Left ventricle myocardium inferior (tissue), 1 donor: ENCODE measurements at regions not wholly inside any gene's neighbourhood (a gene's known extent, or its start where the extent isn't known, plus 50 kb on each side); places are given as distances from the start of the nearest gene placed in this dataset.

Experiments used
- DNase-seq: peaks from one replicate; pipeline ENCODE4 v3.0.0-alpha.2; 2020
- H3K27ac ChIP-seq: fragments of 200-600 bp; replicated peaks from 2 replicates; pipeline ENCODE4 v1.8.0; 2021
- H3K27me3 ChIP-seq: fragments of 200-600 bp; 2 replicates; pipeline ENCODE4 v1.8.0; 2021; ENCODE audit warnings: low read depth
- H3K36me3 ChIP-seq: fragments of 200-600 bp; 2 replicates; pipeline ENCODE4 v1.8.0; 2021
- H3K4me1 ChIP-seq: fragments of 200-600 bp; 2 replicates; pipeline ENCODE4 v1.8.0; 2021
- H3K4me3 ChIP-seq: fragments of 200-600 bp; 2 replicates; pipeline ENCODE4 v1.8.0; 2021; ENCODE audit warnings: mild to moderate bottlenecking, moderate library complexity
- H3K9me3 ChIP-seq: fragments of 200-600 bp; replicated peaks from 2 replicates; pipeline ENCODE4 v1.8.0; 2021
- intact Hi-C: fragments of 100-400 bp; cut with micrococcal nuclease; formaldehyde crosslinking; loops from one replicate; pipeline ENCODE4 v1.11.0; 2022
- TF ChIP-seq, protein P1 (sequence below): fragments of 200-600 bp; IDR thresholded peaks from 2 replicates; pipeline ENCODE4 v1.8.0; 2021; ENCODE audit warnings: antibody characterized with exemption, mild to moderate bottlenecking, borderline replicate concordance
- donor health status: DM: no; HTN: yes; CAD: no; lungs with severe emphysema.

GRCh38 chr7:108627476-108628051, 57.9 kb downstream of the DNAJB9 start:
- TF ChIP-seq, protein P1, sequence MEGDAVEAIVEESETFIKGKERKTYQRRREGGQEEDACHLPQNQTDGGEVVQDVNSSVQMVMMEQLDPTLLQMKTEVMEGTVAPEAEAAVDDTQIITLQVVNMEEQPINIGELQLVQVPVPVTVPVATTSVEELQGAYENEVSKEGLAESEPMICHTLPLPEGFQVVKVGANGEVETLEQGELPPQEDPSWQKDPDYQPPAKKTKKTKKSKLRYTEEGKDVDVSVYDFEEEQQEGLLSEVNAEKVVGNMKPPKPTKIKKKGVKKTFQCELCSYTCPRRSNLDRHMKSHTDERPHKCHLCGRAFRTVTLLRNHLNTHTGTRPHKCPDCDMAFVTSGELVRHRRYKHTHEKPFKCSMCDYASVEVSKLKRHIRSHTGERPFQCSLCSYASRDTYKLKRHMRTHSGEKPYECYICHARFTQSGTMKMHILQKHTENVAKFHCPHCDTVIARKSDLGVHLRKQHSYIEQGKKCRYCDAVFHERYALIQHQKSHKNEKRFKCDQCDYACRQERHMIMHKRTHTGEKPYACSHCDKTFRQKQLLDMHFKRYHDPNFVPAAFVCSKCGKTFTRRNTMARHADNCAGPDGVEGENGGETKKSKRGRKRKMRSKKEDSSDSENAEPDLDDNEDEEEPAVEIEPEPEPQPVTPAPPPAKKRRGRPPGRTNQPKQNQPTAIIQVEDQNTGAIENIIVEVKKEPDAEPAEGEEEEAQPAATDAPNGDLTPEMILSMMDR: no peak
- Histone ChIP-seq H3K4me3 (no peak overlapping the region), H3K36me3 (no peaks in the 10 kb centered on the region), H3K9me3 (no peaks in the 10 kb centered on the region), H3K27me3 (peaks cover 9% of the 10 kb centered on the region), H3K27ac (no peak overlapping the region), H3K4me1 (peaks cover 11% of the 10 kb centered on the region)
- no peak for DNase-seq
- intact Hi-C loops: no loop called here

DNA sequence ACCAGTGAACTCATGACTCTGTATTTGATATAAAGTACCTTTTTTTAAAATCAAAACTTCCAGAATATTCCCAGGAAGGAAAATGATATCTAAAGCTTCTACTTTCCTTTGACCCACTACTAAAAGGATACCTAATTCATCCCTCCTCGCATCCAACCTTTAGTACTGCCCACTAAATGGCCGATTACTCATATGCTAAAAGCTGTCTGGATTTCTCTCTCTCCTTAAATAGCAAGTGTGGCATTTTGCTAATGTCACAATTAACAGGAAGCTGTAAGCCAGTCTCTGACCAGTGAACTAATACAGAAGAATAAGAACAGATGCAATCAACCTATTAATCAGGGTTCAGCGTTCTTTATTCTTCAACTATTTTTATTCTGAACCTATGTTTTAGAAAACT, 59.0 kb downstream of the DNAJB9 start:
- DNase-seq: no peak
- H3K27me3 ChIP-seq: peaks cover 9% of the 10 kb centered on the region
- no peaks in the 10 kb centered on the region for H3K36me3 ChIP-seq
- H3K9me3 ChIP-seq: no peaks in the 10 kb centered on the region
- intact Hi-C loops: no loop called here
- peaks cover 11% of the 10 kb centered on the region for H3K4me1 ChIP-seq
- no peak overlapping the region for H3K27ac ChIP-seq
- TF ChIP-seq, protein P1: no peak
- no peak overlapping the region for H3K4me3 ChIP-seq

- H3K36me3 ChIP-seq: no peaks in the 10 kb centered on the region
- H3K27me3 ChIP-seq: peaks cover 9% of the 10 kb centered on the region
- H3K9me3 ChIP-seq: no peaks in the 10 kb centered on the region
- H3K4me3 ChIP-seq: no peak overlapping the region
- DNase-seq: no peak
- no peak overlapping the region for H3K27ac ChIP-seq
- intact Hi-C loops: no loop called here
- TF ChIP-seq, protein P1: no peak
- H3K4me1 ChIP-seq: peaks cover 11% of the 10 kb centered on the region
Measured at GRCh38 chr7:108629651-108630400, 60.2 kb downstream of the DNAJB9 start.

DNA sequence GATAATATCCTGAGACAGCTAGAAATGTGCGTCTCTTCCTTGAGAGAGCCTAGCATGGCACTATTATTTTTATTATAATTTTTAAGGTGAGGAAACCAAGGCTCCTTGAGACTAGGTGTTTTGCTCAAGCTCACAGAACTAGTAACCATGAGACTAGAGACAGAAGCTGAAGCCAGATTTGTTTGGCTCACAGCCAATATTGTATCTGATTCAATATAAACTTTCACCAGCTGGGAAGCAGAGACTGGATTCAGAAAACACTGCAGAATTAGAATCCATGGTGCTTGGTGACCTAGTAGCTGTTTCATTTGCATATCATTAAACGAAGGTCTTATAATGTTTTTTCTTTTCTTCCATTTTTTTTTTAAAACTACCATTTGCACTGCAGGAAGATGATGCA, 64.4 kb downstream of the DNAJB9 start:
- Histone ChIP-seq H3K9me3 (no peaks in the 10 kb centered on the region), H3K36me3 (no peaks in the 10 kb centered on the region), H3K27ac (no peak overlapping the region), H3K27me3 (no peaks in the 10 kb centered on the region), H3K4me1 (peaks cover 11% of the 10 kb centered on the region), H3K4me3 (no peak overlapping the region)
- DNase-seq: no peak
- TF ChIP-seq, protein P1: no peak
- intact Hi-C loops: no loop called here

- DNase-seq: no peak
- TF ChIP-seq, protein P1: no peak
- no peaks in the 10 kb centered on the region for H3K9me3 ChIP-seq
- intact Hi-C loops: no loop called here
- H3K4me1 ChIP-seq: peaks cover 10% of the 10 kb centered on the region
- H3K4me3 ChIP-seq: no peak overlapping the region
- H3K27me3 ChIP-seq: no peaks in the 10 kb centered on the region
- no peak overlapping the region for H3K27ac ChIP-seq
- no peaks in the 10 kb centered on the region for H3K36me3 ChIP-seq
Measured at GRCh38 chr7:108634535-108634934, 64.9 kb downstream of the DNAJB9 start.
